Stimulated activated CD4-positive, alpha-beta T cell treated with anti-CD3 and anti-CD28 coated beads, Interleukin-12 subunit alpha, Interleukin-12 subunit beta, amount 100 ng/mL, for 48 hours (primary cell): ENCODE measurements at regions not wholly inside any gene's neighbourhood (a gene's known extent, or its start where the extent isn't known, plus 50 kb on each side); places are given as distances from the start of the nearest gene placed in this dataset.

Experiments used
- DNase-seq, 3 donors: peaks; one replicate each; pipeline ENCODE4 v3.0.0-alpha.2; 2020; ENCODE audit warnings: low read depth in 2 of 3, low spot score in 1 of 3

DNA sequence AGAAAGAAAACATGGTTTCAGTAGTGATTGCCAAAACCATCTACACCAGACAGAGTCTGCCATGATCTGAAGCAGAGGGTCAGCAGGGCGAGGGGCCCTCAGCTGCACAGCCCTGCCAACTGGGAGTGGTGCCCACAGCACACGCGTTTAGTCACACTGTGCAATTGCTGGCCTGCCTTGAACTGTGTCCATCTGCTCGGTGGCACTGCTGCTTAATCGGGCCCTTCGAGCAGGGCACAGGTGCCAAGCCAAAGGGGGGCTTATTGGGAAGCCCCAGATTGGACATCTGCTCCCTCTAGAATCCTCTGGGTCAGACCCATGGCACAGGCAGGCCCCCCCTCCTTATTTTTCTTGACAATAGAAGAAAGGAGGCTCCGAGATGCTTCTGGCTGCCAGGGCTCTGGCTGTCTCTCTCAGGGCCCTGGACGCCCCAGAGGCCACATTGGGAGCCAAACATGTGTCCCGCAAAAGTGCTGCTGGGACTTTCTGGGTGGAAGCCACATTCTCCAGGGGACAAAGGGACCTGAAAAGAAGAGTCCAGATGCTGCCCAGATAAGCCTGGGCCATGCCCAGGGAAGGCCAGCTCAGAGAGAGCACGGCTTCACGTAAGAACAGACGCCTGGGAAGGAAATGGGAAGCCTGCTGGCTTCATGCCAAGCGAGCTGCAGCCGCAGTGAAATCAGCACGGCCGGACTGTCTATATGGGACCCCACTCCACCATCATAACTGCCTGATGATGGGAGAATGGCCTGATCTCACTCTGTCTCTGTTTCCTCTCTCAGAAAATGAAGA, 349.2 kb downstream of the GADD45G start:
- no peak for DNase-seq

GRCh38 chr9:89955144-89955543, 350.3 kb downstream of the GADD45G start:
- no peak for DNase-seq

GRCh38 chr9:89955626-89956025, 350.8 kb downstream of the GADD45G start:
- DNase-seq = no peak

GRCh38 chr9:89956331-89956730, 351.5 kb downstream of the GADD45G start:
- DNase-seq = no peak

DNA sequence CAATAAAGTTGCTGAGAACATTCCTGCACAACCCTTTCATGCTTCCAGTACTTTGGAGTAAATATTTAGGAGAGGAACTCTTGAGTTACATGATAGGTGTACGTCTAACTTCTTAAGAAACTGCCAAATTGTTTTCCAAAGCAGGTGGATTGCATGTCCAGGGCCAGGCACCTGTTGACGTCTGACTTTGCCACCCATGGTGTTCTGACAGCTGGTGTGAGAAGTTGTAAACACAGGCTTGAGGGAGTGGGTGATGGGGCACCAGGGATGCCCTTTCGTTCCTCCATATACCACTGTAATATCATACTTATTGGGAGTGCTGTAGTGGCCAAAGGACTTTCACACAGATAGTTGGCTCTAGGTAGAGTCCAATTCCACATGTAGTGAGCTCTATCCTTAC, 352.1 kb downstream of the GADD45G start:
- DNase-seq = no peak

GRCh38 chr9:89958086-89958485, 353.3 kb downstream of the GADD45G start:
- DNase-seq = no peak

DNA sequence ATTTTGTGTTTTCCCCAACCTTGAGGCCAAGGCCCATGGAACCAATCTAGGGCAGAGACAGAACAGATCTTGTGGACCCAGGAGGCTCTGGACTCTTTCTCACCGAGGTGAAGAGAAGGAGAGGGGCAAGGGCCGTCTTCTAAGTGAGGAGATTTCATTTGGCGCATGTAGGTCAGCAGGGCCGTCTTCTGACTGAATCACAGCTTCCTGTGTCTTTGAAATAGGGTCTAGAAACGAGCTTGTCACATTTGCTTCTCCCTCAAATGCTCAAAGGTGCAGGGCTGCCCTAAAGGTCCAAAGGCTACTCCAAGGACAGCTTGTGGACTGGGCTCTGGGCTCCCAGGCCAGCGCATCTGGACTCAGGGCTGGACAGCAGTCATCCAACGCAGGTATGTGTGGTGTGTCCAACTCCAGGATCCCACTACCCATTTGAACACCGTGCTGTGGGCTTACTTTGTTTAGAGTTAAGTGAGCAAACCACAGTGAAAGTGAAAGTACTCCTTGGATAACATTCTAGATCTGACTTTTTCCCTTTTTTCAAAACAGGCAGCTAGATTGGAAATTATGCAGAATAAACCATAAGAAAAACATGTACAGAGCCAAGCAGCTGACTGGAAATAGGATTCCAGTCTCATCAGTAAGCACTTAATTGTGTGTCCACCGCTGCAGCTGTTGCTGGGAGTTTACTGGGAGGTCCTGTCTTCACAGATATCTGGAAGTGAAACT, 357.0 kb downstream of the GADD45G start:
- no peak for DNase-seq

DNA sequence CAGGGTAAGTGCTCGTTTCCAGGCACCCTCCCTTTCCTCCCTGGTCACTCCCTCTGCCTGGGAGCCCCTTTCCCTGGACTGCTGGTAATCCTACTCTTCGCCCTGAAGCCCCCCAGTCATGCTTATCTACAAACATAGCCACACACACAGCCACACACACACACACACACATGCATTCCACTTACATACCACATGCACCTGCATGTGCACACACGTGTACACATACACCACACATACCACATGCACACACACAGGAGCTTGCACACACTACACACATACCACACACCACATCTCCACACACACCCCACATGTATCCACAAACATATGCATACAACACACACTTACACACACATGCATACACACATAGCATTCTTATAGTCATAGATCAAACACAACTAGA, 358.5 kb downstream of the GADD45G start:
- DNase-seq = no peak

DNA sequence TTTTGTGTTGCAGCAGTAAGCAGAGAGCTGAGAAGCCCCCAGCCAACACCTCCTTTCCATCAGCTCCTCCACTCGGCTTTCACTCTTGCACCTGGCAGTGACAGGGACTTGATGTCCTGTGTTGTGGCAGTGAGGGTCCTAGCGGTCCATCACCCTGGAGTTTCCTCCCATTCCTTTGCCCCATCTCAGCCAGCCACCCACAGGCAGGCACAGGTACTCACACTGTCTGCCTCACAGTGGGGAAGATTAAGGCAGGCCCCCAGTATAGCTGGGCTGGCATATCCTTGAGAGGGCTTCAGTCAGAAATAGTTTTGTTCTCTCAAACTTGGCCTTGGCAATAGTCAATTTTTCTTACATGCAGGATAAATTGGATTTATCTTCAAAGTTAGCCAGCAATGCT, 362.7 kb downstream of the GADD45G start:
- DNase-seq = no peak

DNA sequence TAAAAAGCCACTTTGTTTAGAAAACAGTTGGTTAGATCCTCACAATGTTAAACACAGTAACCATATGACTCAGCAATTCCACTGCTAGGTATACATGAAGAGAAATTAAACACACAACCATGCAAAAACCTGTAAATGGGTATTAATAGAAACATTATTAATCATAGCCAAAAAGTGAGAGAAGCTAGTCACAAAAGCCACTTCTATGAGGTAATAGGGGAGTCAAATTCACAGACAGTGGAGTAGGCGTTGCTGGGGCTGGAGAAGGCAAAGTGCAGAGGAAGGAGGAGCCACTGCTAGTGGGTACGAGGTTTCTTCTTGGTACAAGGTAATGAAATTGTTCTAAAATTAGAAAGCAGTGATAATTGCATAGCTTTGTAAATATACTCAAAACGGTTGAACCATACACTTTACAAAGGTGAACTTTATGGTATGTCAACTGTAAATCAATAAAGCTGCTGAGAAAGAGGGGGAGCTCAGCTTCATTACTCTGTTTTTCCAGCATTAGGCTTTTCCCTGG, 364.4 kb downstream of the GADD45G start:
- peak in 2 of 3 donors; percentile 17 to 32 for DNase-seq

DNA sequence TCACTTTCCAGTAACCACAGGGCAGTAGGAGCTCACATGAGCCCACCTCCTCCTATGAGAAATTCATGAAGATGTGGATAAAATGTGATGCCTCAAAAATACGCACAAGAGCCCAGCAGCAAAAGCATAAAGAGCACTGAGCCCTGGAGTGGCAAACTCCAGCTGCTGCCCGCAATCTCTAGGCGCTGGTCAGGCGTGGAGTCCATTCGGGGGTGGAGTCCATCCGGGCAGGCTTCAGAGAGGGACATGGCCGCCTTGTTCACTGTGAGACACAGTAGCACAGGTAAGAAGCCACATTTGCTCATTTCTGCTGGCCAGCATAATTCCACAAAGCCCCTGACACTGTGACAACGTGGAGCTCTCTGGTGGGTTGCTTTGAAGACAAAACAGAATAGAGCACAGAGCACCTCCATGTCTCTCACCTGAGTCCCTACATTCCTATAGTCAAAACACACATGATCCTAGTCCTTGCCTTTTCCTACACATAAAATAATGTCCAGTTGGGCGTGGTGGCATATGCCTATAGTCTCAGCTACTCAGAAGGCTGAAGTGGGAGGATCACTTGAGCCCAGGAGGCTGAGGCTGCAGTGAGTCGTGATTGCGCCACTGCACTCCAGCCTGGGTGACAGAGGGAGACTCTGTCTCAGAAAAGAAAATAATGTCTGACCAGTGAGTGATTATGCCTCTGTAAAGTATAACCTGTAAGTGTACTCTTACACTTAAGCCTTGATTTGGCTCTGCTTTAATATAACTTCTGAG, 365.2 kb downstream of the GADD45G start:
- DNase-seq = peak in 1 of 3 donors; percentile 18

- DNase-seq = no peak
These were observed 365.9 kb downstream of the GADD45G start for GRCh38 chr9:89970701-89971100.

DNA sequence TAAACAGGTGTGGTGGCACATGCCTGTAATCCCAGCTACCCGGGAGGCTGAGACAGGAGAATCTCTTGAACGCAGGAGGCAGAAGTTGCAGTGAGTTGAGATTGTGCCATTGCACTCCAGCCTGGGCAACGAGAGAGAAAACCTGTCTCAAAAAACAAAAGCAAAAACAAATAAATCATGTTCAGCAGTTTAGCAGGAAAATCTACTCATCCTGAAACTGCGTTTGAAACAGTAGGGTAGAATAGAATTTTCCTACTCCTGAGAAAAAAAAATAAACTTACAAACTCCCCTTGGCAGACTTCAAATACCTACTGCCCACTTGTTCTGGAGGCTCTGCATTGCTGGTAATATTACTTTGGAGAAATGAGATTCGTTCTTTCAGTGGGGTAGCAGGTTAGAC, 367.7 kb downstream of the GADD45G start:
- no peak for DNase-seq

- DNase-seq = no peak
These were observed 369.8 kb downstream of the GADD45G start for GRCh38 chr9:89974582-89974981.

- DNase-seq = no peak
These were observed 370.2 kb downstream of the GADD45G start for GRCh38 chr9:89975024-89975423.

DNA sequence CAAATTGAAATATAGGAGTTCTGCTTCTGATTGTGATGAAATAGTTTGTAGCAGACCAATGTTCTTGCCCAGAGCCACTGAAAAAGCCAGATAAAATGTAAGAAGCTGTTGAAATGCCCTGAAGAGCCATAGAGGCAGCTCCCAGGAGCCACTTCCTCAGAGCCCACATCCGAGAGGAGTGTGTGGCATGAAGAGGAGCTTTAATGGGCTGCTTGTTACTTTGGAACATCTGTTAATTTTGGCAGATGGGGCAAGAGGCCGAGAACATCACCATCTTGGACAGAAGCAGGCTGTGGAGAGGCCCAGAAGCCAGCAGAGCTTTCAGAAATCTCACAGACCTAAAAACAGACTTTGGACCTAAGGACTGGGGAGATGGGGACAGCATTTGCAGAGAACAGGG, 370.8 kb downstream of the GADD45G start:
- no peak for DNase-seq

DNA sequence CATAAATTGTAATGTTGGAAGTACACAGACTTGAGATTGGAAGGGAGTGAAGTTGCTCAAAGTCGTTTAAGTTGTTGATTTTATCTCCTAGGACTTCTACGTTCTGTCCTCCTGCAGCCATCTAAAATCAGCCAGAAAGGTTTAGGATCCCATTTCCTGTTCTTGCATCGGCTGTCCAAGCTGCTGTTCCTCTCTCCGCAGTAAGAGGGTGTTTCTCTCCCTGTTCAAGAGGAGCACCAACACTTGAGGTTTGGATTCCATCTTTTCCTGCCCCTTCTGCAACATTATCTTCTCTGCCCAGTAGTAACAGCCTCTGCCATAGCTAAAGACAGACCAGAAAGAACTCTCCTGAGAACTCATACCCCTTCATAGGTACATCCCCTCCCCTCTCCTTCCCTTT, 373.4 kb downstream of the GADD45G start:
- no peak for DNase-seq

- no peak for DNase-seq
These were observed 375.8 kb downstream of the GADD45G start for GRCh38 chr9:89980600-89980999.

GRCh38 chr9:89982016-89982415, 377.2 kb downstream of the GADD45G start:
- no peak for DNase-seq

DNA sequence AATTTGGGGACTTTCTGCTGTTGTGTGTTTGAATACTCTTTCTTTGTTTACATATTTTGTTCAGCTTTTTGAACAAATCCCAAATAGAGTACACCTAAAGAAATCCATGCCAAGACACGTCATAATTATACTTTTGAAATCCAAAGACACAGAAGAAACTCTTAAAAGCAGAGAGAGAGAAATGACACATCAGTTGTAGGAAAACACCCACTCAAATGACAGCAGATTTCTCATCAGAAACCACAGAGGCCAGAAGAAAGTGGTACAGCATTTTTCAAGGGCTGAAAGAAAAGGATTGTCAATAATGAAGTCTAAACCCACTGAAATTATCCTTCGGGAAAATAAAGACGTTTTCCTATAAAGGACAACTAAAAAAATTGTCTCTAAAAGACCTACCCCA, 378.6 kb downstream of the GADD45G start:
- no peak for DNase-seq

GRCh38 chr9:89984214-89984613, 379.4 kb downstream of the GADD45G start:
- DNase-seq = no peak

- no peak for DNase-seq
These were observed 380.3 kb downstream of the GADD45G start for GRCh38 chr9:89985068-89985467.
